SKM-1 treated with dmso at 0.1 percent for 144 hours (cell line): ENCODE measurements at regions not wholly inside any gene's neighbourhood (a gene's known extent, or its start where the extent isn't known, plus 50 kb on each side); places are given as distances from the start of the nearest gene placed in this dataset.
"Not testable (repeated sequence)": the region's sequence is repeated elsewhere in the genome, so short reads cannot be mapped to it uniquely, and the experiment has no call there.

Experiments
- DNase-seq: peaks from one replicate; lab custom pipeline; 2025; ENCODE audit not compliant: unreplicated experiment; lab: John Stamatoyannopoulos, UW

DNA sequence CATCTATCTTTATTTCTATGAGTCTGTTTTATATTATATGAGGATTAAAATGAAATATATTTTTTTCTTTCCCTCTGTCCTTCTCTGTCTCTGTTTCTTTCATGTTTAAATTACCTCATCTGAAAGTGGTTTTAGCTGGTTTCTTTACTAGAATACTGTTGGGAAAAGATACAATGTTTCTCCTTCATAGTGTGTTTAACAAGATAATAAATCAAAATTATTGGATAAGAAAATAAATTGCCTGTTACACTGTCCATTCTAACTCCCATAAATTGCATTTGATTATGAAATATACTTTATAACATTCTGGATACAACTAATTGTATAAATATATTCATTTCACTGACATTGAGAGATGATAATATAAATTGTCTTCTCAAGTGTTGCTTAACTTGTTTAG lies 1168.0 kb downstream of the PLA2G4A start:
- no peak for DNase-seq

- no peak for DNase-seq
Observed at GRCh38 chr1:187999973-188000372, 1171.2 kb downstream of the PLA2G4A start.

DNA sequence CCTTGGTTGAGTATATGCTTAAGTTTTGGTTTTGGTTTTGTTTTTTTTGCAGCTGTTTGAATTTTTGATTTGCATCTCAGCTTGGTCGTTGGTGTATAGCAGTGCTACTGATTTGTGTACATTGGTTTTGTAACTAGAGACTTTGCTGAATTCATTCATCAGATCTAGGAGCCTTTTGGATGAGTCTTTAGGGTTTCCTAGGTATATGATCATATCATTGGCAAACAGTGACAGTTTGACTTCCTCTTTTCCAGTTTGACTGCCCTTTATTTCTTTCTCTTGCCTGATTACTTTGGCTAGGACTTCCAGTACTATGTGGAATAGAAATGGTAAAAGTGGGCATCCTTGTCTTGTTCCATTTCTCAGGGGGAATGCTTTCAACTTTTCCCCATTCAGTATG lies 1174.9 kb downstream of the PLA2G4A start:
- not testable (repeated sequence) for DNase-seq

DNA sequence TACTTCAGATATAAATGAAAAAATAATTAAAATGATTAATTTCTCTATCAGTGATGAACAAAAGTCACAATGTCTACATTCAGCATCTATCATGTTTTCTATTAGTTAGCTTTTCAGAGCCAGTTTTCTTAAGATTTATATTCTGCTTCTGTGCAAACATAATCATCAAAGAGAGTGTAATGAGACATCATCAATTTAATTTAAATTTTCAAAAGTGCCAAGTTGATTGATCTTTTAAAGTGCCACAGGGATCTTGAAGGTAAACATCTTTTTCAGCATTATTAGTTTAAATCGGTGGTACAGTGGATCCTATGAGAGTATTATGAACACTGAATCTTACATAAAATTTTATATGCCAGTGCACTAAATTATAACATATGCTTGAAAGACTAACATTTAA lies 1176.1 kb downstream of the PLA2G4A start:
- no peak for DNase-seq

- no peak for DNase-seq
Observed at GRCh38 chr1:188006354-188006753, 1177.6 kb downstream of the PLA2G4A start.

- not testable (repeated sequence) for DNase-seq
Observed at GRCh38 chr1:188013222-188013849, 1184.6 kb downstream of the PLA2G4A start.

DNA sequence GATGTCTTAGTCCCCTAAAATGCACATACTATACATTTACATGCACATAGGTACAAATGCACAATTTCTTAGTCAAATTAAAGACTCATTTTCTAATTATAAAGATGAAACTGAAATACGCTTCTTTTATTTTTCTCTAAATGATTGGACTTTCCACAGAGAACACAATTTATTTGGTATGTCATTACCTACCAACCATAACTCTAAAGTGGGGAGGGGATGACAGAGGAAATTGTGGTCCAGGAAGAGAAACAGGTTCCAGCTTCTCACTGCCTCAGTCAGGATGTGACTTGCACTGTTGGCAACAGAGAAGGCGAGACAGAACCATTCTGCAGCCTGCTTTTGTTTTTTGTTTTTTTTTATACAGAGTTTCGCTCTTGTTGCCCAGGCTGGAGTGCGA lies 1189.2 kb downstream of the PLA2G4A start:
- DNase-seq = no peak

DNA sequence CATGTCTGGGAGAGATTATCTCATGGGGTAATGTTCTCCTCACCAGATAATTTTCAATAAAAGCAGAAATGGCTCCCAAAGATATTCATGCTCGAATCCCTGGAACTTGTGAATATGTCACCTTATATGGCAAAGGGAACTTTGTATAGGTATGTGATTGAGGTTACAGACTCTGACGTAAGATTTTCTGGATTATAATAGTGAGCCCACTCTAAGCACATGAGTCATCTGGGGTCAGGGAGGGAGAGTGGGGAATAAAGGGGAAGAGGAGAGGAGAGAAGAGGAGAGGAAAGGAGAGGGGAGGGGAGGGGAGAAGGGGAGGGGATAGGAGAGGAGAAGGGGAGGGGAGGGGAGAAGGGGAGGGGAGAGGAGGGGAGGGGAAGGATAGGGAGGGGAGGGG lies 1193.9 kb downstream of the PLA2G4A start:
- DNase-seq = no peak

- DNase-seq = no peak
Observed at GRCh38 chr1:188023206-188023605, 1194.5 kb downstream of the PLA2G4A start.

- no peak for DNase-seq
Observed at GRCh38 chr1:188027613-188028012, 1198.9 kb downstream of the PLA2G4A start.

- not testable (repeated sequence) for DNase-seq
Observed at GRCh38 chr1:188037572-188037971, 1208.8 kb downstream of the PLA2G4A start.

DNA sequence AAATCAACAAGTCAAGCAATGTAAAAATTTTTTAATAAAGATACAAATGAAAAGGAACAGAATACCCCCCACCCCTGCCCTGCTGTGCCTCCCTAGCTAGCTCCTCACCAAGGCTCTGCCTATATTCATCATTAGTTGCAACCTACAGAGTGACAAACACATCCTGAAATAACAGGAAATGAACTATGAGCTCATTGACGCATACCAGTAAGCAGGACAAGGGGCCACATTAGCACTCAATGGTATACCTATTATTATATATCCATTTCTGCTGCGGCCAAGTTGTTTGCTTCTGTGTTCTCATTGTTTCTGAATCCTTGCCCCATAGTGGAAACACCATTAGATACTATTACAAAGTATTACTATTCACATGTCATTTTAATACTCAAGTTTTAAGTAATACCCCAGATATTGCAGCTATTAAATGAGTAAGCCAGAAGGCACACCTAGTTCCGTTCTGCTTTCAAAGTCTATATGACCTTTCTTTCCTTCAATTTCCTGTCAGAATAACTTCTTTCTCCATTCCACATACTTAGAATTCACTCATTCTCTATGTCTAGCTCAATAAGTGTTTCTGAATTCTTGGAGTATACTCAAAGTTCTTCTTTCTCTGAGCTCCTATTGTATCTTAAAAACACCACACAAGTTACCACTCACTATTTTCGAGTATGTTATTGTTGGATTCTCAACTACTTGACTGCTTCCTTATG lies 1214.9 kb downstream of the PLA2G4A start:
- no peak for DNase-seq

- DNase-seq = no peak
Observed at GRCh38 chr1:188050250-188050649, 1221.5 kb downstream of the PLA2G4A start.

- no peak for DNase-seq
Observed at GRCh38 chr1:188056011-188056410, 1227.3 kb downstream of the PLA2G4A start.

DNA sequence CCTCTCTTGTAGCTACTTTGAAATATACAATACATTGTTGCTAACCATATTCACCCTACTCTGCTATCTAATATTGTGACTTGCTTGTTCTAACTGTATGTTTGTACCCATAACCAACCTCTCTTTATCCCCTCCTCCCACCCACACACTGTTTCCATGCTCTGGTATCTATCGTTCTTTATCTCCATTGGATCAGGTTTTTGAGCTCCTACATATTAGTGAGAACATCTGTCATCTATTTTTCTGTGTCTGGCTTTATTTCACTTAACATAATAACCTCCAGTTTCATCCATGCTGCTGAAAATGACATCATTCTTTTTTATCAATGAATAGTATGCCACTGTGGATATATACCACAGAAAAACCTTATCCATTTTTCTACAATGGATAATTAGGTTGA lies 1230.1 kb downstream of the PLA2G4A start:
- no peak for DNase-seq

- DNase-seq = no peak
Observed at GRCh38 chr1:188061881-188062280, 1233.1 kb downstream of the PLA2G4A start.

- no peak for DNase-seq
Observed at GRCh38 chr1:188062456-188062855, 1233.7 kb downstream of the PLA2G4A start.

- no peak for DNase-seq
Observed at GRCh38 chr1:188065917-188066316, 1237.2 kb downstream of the PLA2G4A start.

DNA sequence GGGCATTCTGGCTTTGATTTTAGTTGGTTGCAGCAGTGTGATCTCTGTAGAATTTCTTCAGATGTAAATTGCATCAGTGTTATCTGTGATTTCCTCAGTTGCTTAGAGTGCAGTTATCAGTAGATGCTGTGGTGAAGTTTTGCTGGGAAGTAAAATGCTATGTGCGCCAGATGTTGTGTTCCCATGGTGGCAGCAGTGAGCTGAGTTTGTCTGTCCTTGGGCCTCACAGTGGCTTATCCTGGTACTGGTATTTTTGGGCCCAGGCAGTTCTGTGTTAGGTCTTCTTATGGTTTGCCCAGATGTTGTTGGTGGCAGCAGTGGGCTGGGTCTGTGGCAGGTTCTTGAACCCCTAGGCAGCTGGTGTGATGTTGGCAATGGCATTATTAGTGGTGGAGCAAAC lies 1242.1 kb downstream of the PLA2G4A start:
- no peak for DNase-seq

DNA sequence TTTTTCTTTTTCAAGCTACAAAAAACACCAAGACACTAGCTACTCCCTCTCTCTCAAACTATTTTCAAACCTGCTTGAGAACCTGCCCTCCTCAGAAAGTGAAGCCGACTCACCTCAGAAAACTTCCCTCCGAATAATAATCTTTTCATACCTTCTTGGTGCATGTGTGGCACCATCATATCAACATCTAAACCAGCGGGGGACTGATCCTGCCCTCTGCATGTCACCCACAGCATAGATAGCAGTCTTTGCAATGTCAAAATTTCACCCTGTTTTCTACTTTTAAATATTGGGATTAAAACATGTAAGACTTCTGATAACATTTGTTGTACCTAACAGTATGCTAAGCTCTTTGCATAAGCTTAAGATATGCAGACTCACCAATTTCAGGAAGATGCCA lies 1260.3 kb downstream of the PLA2G4A start:
- no peak for DNase-seq

DNA sequence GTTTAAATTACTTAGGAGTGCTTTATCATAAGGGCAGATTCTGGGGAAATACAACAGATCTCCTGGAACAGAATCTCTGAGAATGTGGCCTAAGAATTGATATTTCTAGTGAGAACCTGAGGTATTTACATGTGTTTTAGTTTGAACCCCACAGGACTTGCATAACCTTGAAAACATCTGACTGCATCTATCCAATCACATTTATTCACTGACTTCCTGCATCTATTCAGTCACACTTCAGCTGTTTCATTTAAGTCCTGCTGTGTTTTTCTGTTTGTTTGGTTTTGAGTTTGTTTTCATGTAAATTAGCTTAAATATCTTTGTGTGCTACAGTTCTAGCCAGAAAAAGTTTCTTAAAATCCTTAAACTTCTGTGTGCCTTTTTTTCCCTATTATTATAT lies 1260.7 kb downstream of the PLA2G4A start:
- DNase-seq = no peak

GRCh38 chr1:188096521-188096920 lies 1267.8 kb downstream of the PLA2G4A start:
- DNase-seq = no peak

- DNase-seq = no peak
Observed at GRCh38 chr1:188117436-188117835, 1288.7 kb downstream of the PLA2G4A start.
